ENCODE measurements at regions not wholly inside any gene's neighbourhood (a gene's known extent, or its start where the extent isn't known, plus 50 kb on each side); places are given as distances from the start of the nearest gene placed in this dataset.

GRCh38 chr2:156695595-156695994 is 259.4 kb downstream of the GPD2 start:
- no peak for DNase-seq (ENCODE audit: low read depth in 2 of 2)

DNA sequence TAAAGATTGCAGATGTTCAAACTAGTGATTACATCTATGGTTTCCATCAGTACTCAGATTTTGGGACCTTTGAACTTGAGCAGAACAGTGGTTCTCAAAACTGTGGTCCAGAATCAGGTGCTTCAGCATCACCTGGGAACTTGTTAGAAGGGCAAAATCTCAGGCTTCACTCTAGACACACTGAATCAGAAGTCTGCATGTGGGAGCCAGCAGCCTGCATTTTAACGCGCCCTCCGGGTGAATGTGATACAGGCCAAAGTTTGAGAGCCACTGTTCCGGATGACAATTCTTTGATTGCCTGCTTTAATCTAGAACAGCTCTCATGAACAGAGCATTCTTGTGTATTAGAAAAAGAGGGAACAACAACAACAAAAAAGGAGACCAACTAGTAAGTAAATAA is 261.7 kb downstream of the GPD2 start:
- no peak for DNase-seq (ENCODE audit: low read depth in 2 of 2)

- no peak for DNase-seq (ENCODE audit: low read depth in 2 of 2)
These were observed 264.5 kb downstream of the GPD2 start for GRCh38 chr2:156700681-156701080.

DNA sequence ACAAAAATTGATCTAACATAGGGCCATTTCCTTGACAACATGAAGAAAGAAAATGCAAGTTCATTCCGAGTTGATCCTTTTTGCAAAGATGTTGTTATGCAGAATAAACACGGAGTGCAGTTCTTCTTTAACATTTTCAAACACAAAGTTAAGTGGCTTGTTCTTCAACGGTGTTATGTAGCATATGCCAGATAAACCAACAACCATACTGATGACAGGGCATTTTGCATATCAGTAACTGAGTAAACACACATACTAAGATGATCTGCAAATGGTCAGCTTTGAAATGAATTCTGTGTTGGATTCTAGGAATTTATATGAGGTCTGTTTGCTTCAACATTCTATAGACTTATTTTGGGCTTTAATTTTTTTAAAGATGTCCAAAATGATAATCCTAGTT is 266.4 kb downstream of the GPD2 start:
- no peak for DNase-seq (ENCODE audit: low read depth in 2 of 2)

- DNase-seq (ENCODE audit: low read depth in 2 of 2): no peak
These were observed 267.5 kb downstream of the GPD2 start for GRCh38 chr2:156703642-156704041.

- no peak for DNase-seq (ENCODE audit: low read depth in 2 of 2)
These were observed 268.0 kb downstream of the GPD2 start for GRCh38 chr2:156704132-156704531.

- no peak for DNase-seq (ENCODE audit: low read depth in 2 of 2)
These were observed 268.4 kb downstream of the GPD2 start for GRCh38 chr2:156704617-156705016.

- DNase-seq (ENCODE audit: low read depth in 2 of 2): no peak
These were observed 270.4 kb downstream of the GPD2 start for GRCh38 chr2:156706576-156706975.

DNA sequence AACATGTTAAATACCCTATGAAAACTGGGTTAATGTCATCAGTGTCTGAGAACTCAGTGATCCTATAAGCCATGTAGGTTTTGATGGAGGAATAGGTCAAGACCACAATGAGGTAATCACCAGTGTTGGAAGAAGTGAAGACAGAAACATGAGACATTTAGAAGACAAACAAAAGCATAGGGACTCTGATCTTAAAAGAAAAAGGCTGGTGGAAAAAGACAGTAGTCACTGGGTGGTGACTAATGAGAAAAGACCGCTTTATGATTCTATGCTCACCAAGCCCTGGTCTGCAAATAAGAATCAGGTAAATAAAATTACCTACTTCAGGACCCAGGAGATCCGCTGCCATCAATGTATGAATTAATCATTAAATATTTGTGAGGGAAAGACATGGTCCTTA is 271.9 kb downstream of the GPD2 start:
- no peak for DNase-seq (ENCODE audit: low read depth in 2 of 2)

- DNase-seq (ENCODE audit: low read depth in 2 of 2): no peak
These were observed 272.9 kb downstream of the GPD2 start for GRCh38 chr2:156709091-156709490.

DNA sequence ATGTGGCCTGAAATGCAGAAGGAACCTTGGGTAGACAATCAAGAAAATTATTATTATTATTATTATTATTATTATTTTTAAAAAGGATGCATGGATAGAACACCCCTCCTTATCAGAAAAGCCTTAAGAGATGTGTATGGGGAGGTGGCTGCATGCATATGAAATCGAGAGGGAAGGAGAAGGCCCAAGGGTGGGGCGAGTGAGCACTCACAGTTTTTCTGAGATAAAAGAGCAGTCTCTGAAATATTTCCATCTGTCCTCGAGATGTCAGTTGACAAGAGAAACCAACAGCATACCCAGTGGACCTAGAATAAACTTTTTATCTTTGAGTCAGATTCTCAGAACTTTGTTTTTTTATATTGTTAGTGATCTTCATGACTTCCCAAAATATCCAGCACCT is 282.9 kb downstream of the GPD2 start:
- DNase-seq (ENCODE audit: low read depth in 2 of 2): no peak

GRCh38 chr2:156727867-156728266 is 291.7 kb downstream of the GPD2 start:
- DNase-seq (ENCODE audit: low read depth in 2 of 2): no peak

- DNase-seq (ENCODE audit: low read depth in 2 of 2): no peak
These were observed 292.1 kb downstream of the GPD2 start for GRCh38 chr2:156728328-156728727.

- no peak for DNase-seq (ENCODE audit: low read depth in 2 of 2)
These were observed 295.3 kb downstream of the GPD2 start for GRCh38 chr2:156731506-156731905.

DNA sequence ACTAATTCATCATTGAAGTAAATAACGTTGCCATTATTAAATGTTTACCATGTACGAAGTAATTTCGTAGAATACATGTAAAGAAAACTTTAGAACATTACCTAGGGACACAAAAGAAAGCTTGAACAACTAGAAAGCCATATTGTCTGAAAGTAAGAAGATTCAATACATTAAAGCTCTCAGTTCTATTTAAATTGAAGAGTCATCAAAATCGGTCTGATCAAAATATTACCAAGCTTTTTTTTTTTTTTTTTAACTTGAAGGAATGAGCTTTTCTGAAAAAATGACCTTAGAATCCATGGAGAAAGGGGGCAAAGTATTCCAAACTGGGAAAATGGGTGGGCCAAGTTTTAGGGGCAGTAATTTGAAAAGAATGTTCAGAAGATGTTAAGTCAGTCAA is 300.8 kb downstream of the GPD2 start:
- DNase-seq (ENCODE audit: low read depth in 2 of 2): no peak

DNA sequence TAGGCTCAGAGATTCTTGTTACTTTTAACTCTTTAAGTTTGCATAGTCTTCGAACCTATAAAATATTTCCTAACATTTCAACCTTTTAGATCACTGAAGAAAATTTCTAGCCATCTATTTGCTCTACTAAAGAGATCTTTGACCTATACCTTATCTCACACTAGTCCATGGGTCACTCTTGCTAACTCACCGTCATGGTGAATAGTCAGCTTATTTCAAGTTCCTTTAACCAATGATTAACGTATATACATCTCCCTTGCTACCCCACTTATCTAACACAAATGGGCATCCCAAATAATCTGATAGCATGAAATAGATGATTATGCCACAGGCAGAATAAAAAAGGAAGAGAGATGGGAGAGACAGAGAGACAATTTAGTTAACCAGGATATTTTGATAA is 303.1 kb downstream of the GPD2 start:
- no peak for DNase-seq (ENCODE audit: low read depth in 2 of 2)

GRCh38 chr2:156745619-156746018 is 309.4 kb downstream of the GPD2 start:
- no peak for DNase-seq (ENCODE audit: low read depth in 2 of 2)

DNA sequence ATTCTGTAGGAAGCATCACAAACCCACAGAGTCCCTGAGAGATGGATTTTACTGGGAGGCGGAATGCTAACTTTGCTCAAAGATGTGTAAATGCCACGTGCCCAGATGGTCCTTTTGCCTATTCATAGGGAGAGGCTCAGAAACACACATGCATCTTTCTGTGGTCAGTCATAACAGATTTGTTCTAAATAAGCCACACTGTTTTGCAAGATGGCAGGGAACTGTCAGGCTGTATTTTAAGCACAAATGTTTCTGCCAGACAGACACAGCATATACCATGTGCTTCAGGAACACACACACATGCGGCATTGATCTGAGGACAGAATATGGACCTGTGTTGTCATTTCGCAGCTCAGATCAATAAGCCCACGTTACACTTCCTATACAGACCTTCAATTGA is 312.0 kb downstream of the GPD2 start:
- no peak for DNase-seq (ENCODE audit: low read depth in 2 of 2)

- DNase-seq (ENCODE audit: low read depth in 2 of 2): no peak
These were observed 315.9 kb downstream of the GPD2 start for GRCh38 chr2:156752042-156752441.

GRCh38 chr2:156753766-156754165 is 317.6 kb downstream of the GPD2 start:
- DNase-seq (ENCODE audit: low read depth in 2 of 2): no peak

DNA sequence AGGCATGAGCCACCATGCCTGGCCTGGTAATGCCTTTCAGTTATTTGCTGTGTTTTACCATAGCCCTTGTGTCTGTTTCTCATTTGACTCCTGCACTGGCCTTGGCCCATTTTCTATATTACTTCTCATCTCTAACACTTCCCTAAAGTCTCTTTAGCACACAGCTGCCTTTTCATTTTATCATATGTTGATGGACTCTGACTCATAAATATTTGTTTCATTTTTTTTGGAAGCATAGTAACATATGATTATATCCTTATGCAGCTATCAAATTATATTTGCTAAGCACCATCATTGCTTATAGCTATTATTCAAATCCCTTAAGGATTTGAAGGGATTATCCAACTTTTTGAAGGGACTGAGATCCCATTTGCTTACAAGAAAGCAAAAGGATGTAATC is 320.3 kb downstream of the GPD2 start:
- no peak for DNase-seq (ENCODE audit: low read depth in 2 of 2)

GRCh38 chr2:156763174-156763573 is 327.0 kb downstream of the GPD2 start:
- DNase-seq (ENCODE audit: low read depth in 2 of 2): no peak

DNA sequence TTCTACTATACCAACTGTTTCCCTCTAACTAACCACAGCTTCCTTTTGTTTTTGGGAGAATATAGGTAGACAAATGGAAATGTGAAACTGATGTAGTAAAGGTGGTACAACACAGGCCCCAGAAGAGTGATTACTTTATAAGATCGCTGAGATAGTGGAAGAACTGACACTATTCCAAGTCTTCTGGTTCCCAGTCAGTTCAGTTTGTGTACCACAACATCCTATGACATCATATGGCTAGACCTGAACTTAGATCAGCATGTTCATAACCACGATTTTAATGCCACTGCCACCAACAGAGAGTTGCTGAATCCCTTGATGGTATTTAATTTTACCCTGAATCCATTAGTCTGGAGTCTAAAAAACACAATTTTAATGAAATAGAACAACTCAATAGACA is 328.9 kb downstream of the GPD2 start:
- no peak for DNase-seq (ENCODE audit: low read depth in 2 of 2)

- DNase-seq (ENCODE audit: low read depth in 2 of 2): no peak
These were observed 329.3 kb downstream of the GPD2 start for GRCh38 chr2:156765450-156765849.

DNA sequence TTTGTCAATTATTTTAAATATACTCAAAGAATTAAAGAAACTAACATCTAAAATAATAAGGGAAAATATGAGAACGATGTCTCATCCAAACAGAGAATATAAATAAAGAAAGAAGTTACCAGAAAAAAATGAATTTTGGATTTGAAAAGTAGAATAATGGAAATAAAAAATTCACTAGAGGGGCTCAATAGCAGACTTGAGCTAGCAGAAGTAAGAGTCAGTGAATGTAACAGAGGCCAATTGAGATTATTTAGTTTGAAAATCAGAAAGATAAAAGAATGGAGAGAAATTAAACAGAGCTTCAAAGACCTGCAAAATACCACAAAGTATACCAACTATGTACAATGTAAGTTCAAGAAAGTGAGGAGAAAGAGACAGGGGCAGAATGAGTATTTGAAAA is 333.6 kb downstream of the GPD2 start:
- no peak for DNase-seq (ENCODE audit: low read depth in 2 of 2)

All from fibroblast of skin of left biceps (primary cell).